HL-60 (cell line): ENCODE measurements at regions not wholly inside any gene's neighbourhood (a gene's known extent, or its start where the extent isn't known, plus 50 kb on each side); places are given as distances from the start of the nearest gene placed in this dataset.

ENCODE experiments used
- DNase-seq, 2 experiments: peaks; one replicate each; pipeline ENCODE4 v3.0.0-alpha.2; 2010 to 2020; ENCODE audit warnings: low read depth in 1 of 2, low spot score in 1 of 2
- H3K27ac ChIP-seq: fragments of 250-450 bp; sonication (Bioruptor Pico); replicated peaks from 2 replicates; pipeline ENCODE4 v1.5.1; 2020; ENCODE audit warnings: mild to moderate bottlenecking, moderate library complexity
- H3K27me3 ChIP-seq: fragments of 250-450 bp; sonication (Bioruptor Pico); 2 replicates; pipeline ENCODE4 v1.5.1; 2021; ENCODE audit warnings: mild to moderate bottlenecking, moderate library complexity; ENCODE audit not compliant: insufficient read depth, poor library complexity, severe bottlenecking
- H3K4me3 ChIP-seq: replicated peaks from 2 replicates; pipeline ENCODE4 v1.5.1; 2011; ENCODE audit warnings: mild to moderate bottlenecking, control low read depth, low read length; ENCODE audit not compliant: insufficient read depth
- GABPA ChIP-seq: IDR thresholded peaks from 2 replicates; pipeline ENCODE4 v1.6.1; 2012; ENCODE audit warnings: low read depth
- POLR2AphosphoS5 ChIP-seq: IDR thresholded peaks from 2 replicates; pipeline ENCODE4 v1.6.1; 2012; ENCODE audit warnings: low read depth
- SPI1 ChIP-seq: IDR thresholded peaks from 2 replicates; pipeline ENCODE4 v1.6.1; 2012; ENCODE audit warnings: low read depth, mild to moderate bottlenecking, borderline replicate concordance
- TF ChIP-seq, protein P1 (sequence below): IDR thresholded peaks from one replicate; pipeline ENCODE4 v1.5.1; 2011; ENCODE audit warnings: low read length, control low read depth, inconsistent platforms; ENCODE audit not compliant: insufficient read depth
- TF ChIP-seq, protein P2 (sequence below): IDR thresholded peaks from 2 replicates; pipeline ENCODE4 v1.6.1; 2012; ENCODE audit warnings: low read depth; ENCODE audit not compliant: insufficient replicate concordance

DNA sequence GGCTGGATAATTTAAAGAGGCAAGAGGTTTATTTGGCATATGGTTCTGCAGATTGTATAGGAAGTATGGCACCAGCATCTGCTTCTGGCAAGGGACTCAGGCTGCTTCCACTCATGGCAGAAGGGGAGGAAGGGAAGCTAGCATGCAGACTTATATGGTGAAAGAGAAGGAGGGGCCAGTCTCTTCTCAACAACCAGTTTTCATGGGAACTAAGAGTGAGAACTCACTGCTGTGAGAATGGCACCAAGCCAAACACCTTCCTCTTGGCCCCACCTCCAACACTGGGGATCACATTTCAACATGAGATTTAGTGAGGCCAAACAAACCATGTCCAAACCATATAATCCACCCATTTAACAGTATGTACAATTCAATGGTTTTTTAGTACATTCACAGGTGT, 113.3 kb upstream of the SHB start:
- TF ChIP-seq GABPA: no peak
- TF ChIP-seq, protein P1, sequence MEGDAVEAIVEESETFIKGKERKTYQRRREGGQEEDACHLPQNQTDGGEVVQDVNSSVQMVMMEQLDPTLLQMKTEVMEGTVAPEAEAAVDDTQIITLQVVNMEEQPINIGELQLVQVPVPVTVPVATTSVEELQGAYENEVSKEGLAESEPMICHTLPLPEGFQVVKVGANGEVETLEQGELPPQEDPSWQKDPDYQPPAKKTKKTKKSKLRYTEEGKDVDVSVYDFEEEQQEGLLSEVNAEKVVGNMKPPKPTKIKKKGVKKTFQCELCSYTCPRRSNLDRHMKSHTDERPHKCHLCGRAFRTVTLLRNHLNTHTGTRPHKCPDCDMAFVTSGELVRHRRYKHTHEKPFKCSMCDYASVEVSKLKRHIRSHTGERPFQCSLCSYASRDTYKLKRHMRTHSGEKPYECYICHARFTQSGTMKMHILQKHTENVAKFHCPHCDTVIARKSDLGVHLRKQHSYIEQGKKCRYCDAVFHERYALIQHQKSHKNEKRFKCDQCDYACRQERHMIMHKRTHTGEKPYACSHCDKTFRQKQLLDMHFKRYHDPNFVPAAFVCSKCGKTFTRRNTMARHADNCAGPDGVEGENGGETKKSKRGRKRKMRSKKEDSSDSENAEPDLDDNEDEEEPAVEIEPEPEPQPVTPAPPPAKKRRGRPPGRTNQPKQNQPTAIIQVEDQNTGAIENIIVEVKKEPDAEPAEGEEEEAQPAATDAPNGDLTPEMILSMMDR: no peak
- TF ChIP-seq POLR2AphosphoS5: no peak
- TF ChIP-seq, protein P2, sequence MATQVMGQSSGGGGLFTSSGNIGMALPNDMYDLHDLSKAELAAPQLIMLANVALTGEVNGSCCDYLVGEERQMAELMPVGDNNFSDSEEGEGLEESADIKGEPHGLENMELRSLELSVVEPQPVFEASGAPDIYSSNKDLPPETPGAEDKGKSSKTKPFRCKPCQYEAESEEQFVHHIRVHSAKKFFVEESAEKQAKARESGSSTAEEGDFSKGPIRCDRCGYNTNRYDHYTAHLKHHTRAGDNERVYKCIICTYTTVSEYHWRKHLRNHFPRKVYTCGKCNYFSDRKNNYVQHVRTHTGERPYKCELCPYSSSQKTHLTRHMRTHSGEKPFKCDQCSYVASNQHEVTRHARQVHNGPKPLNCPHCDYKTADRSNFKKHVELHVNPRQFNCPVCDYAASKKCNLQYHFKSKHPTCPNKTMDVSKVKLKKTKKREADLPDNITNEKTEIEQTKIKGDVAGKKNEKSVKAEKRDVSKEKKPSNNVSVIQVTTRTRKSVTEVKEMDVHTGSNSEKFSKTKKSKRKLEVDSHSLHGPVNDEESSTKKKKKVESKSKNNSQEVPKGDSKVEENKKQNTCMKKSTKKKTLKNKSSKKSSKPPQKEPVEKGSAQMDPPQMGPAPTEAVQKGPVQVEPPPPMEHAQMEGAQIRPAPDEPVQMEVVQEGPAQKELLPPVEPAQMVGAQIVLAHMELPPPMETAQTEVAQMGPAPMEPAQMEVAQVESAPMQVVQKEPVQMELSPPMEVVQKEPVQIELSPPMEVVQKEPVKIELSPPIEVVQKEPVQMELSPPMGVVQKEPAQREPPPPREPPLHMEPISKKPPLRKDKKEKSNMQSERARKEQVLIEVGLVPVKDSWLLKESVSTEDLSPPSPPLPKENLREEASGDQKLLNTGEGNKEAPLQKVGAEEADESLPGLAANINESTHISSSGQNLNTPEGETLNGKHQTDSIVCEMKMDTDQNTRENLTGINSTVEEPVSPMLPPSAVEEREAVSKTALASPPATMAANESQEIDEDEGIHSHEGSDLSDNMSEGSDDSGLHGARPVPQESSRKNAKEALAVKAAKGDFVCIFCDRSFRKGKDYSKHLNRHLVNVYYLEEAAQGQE: no peak
- no peak for TF ChIP-seq SPI1
- no peak overlapping the region for H3K4me3 ChIP-seq
- DNase-seq: peak; percentile 7 to 9
- H3K27me3 ChIP-seq: peaks cover 2% of the 10 kb centered on the region
- no peak overlapping the region for H3K27ac ChIP-seq

DNA sequence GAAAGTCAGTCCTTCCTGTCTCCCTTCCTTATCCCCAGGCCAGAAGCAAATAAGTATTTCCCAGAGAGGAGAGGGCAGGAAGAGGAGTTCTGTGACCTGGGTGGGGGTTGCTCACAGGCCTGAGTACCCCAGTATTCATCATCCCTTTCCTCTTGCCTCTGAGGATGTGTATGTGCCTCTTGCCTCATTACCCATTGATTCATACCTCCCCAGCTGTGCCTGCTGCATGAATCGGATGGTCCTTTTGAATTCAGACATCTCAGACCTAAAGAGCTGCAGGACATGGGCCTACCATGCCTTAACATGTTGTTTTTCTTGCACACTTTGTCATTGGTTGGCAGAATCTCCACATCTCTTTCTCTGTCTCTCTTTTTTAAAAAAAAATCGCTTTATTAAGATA, 112.8 kb upstream of the SHB start:
- Histone ChIP-seq H3K27me3 (peaks cover 2% of the 10 kb centered on the region), H3K27ac (no peak overlapping the region), H3K4me3 (no peak overlapping the region)
- TF ChIP-seq SPI1: no peak
- no peak for TF ChIP-seq GABPA
- TF ChIP-seq POLR2AphosphoS5: no peak
- TF ChIP-seq, protein P2: no peak
- TF ChIP-seq, protein P1: no peak
- DNase-seq: no peak

DNA sequence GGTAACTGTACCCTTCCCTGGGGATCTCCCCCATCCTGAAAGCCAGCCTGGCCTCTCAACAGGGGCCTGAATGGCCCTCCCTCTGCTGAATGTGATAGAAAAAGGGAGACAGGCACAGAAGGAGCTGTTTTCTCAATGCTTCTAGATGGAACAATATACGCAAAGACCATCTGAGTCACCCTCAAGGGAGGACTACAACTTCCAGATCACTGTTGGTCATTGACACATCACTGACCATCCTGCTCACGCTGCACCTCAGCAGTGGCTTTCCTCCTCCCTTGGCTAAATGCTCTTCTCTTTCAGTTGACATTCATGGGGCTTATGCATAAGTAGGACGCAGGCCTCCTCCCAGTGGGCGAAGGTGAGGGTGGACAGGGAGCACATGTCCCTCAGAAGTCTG, 112.2 kb upstream of the SHB start:
- no peak for DNase-seq
- H3K27me3 ChIP-seq: peaks cover 2% of the 10 kb centered on the region
- no peak overlapping the region for H3K27ac ChIP-seq
- H3K4me3 ChIP-seq: no peak overlapping the region
- no peak for TF ChIP-seq SPI1
- TF ChIP-seq, protein P2: no peak

DNA sequence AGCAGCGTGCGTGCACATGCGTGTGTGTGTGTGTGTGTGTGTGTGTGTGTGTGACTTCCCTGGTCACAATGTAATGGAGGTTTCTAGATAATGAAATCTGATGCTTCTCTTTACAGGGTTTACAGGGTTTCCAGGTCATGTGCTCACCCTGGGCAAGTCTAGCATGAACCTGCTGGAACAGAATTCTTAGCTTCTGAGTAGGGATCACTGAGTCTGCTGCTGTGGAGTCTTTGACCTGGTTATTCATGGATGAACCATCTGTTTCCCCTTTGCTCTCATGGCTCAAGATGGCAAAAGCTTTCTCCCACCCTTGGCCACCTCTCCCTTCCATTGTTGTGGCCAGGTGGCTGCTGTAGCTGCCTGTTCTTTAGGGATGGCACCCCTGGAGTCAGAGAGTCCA, 111.6 kb upstream of the SHB start:
- Histone ChIP-seq H3K27ac (no peak overlapping the region), H3K4me3 (no peak overlapping the region), H3K27me3 (peaks cover 2% of the 10 kb centered on the region)
- no peak for DNase-seq
- TF ChIP-seq, protein P2: no peak
- TF ChIP-seq SPI1: no peak
- no peak for TF ChIP-seq GABPA
- TF ChIP-seq, protein P1: no peak
- no peak for TF ChIP-seq POLR2AphosphoS5
